ENCODE measurements at regions not wholly inside any gene's neighbourhood (a gene's known extent, or its start where the extent isn't known, plus 50 kb on each side); places are given as distances from the start of the nearest gene placed in this dataset.

DNA sequence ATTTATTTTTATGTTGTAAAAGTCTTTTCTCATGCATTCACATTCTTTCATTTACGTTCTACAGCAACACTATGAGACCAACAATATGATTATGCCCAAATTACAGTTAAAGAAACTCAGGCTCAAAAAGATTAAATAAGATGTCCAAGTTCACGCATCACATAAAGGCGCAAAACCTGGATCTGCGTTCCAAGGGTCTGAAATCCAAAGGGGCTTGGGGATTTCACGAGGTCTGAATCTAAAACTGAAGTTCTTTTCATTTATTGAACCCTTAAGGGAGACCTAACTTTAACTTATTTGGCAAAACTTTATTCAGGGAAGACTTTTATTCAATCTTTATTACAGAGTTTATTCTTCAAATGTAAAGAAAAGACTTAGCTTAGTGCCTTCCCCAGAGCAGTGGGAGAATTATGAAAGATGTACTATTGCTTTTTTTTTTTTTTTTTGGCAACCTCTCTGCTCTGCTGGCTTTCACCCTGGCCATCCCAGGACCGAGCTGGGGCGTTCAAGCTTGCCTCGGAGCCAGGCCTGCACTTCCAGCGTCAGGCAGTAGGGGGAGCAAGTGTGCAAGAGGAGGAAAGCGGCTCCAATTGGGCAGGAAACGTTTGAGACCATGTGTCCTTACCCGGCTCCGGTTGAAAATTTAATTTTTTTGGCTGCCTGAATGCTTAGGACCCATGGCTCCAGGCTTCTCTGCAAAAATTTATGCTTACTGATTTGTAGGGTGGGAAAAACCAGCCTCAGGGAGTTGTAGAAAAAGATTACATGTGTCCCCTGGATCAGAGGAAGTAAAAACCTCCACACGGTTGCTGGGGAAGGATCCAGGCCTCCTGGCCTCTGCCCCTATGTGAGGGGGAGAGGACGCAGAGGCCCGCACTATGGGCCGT lies 344.3 kb upstream of the KLF3 start:
- Histone ChIP-seq H3K27me3 (ENCODE audit: control insufficient read depth, insufficient read depth, low read length, poor library complexity, severe bottlenecking) (no peaks in the 10 kb centered on the region), H3K4me1 (ENCODE audit: control insufficient read depth, insufficient read depth, low read length) (no peaks in the 10 kb centered on the region), H3K36me3 (ENCODE audit: control insufficient read depth, insufficient read depth, low read length) (no peaks in the 10 kb centered on the region), H3K9me3 (ENCODE audit: control insufficient read depth, low read length) (no peaks in the 10 kb centered on the region), H3K4me3 (ENCODE audit: low read length) (no peak overlapping the region), H3K27ac (ENCODE audit: low read depth, low read length) (no peak overlapping the region), H3K9ac (ENCODE audit: extremely low read depth, low read length, poor library complexity, severe bottlenecking) (no peak overlapping the region)
- H3K4me3 Mint-ChIP-seq, result no peak overlapping the region
- WGBS, 2 experiments (ENCODE audit: insufficient coverage in 1 of 2, insufficient read length in 1 of 2), result 46 to 49% methylated on average over 10 to 17 of the region's 17 CpGs
- no peaks in the 10 kb centered on the region for H3K36me3 Mint-ChIP-seq (ENCODE audit: low read depth)
- peak; percentile 99 for DNase-seq
- no peak overlapping the region for H3K27ac Mint-ChIP-seq
- peaks cover 7% of the 10 kb centered on the region for H3K4me1 Mint-ChIP-seq
- peaks cover 1% of the 10 kb centered on the region for H3K27me3 Mint-ChIP-seq (ENCODE audit: insufficient read depth)
- H3K9me3 Mint-ChIP-seq, result peaks cover 7% of the 10 kb centered on the region
- TF ChIP-seq CTCF (conservative IDR thresholded peaks at IDR 0.05), result peak; percentile 97

DNA sequence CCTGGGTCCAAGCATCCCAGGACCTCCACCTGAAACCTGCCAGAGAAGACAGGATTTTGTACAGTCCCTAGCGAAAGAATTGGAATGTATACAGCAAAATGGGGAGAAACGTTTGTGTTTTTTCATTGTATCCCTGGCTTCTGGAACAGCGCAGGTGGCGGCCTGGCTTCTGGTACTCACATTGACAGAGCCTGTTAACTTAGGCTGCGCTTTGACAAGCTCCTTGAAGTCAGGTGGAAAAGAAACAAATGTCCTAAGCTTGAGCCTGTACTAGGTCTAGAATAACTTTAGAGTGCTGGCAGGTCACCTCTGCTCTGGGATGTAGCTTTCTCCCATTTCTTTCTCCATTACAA lies 343.7 kb upstream of the KLF3 start:
- H3K9ac ChIP-seq (ENCODE audit: extremely low read depth, low read length, poor library complexity, severe bottlenecking), result no peak overlapping the region
- H3K36me3 ChIP-seq (ENCODE audit: control insufficient read depth, insufficient read depth, low read length), result no peaks in the 10 kb centered on the region
- no peak for TF ChIP-seq CTCF (conservative IDR thresholded peaks at IDR 0.05)
- Mint-ChIP-seq H3K4me1 (peaks cover 7% of the 10 kb centered on the region), H3K9me3 (peaks cover 7% of the 10 kb centered on the region), H3K36me3 (ENCODE audit: low read depth) (no peaks in the 10 kb centered on the region), H3K27ac (no peak overlapping the region), H3K27me3 (ENCODE audit: insufficient read depth) (peaks cover 1% of the 10 kb centered on the region), H3K4me3 (no peak overlapping the region)
- no peaks in the 10 kb centered on the region for H3K4me1 ChIP-seq (ENCODE audit: control insufficient read depth, insufficient read depth, low read length)
- H3K9me3 ChIP-seq (ENCODE audit: control insufficient read depth, low read length), result no peaks in the 10 kb centered on the region
- no peak for DNase-seq
- H3K27me3 ChIP-seq (ENCODE audit: control insufficient read depth, insufficient read depth, low read length, poor library complexity, severe bottlenecking), result no peaks in the 10 kb centered on the region
- 92 to 100% methylated on average over 5 of the region's 5 CpGs for WGBS, 2 experiments (ENCODE audit: insufficient coverage in 1 of 2, insufficient read length in 1 of 2)
- no peak overlapping the region for H3K27ac ChIP-seq (ENCODE audit: low read depth, low read length)
- H3K4me3 ChIP-seq (ENCODE audit: low read length), result no peak overlapping the region

DNA sequence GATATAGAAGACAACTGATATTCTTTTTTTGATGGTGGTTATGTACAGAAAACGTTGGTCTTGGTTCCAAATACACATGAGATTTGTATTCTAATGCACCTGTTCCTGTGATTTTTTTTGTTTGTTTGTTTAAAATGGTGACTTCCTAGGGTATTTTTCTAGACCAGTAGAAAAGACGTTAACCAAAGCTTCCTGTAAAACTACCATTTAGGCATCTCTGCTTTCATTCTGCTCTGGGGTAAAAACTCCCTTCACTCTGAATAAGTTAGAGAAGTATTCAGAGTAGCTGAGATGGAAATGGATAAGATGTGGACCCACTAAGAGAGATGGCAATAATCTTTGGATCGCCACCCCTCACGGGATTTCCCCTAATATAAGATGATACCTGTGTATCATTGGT lies 343.2 kb upstream of the KLF3 start:
- peaks cover 1% of the 10 kb centered on the region for H3K27me3 Mint-ChIP-seq (ENCODE audit: insufficient read depth)
- H3K27ac ChIP-seq (ENCODE audit: low read depth, low read length), result no peak overlapping the region
- no peak for TF ChIP-seq CTCF (conservative IDR thresholded peaks at IDR 0.05)
- no peaks in the 10 kb centered on the region for H3K4me1 ChIP-seq (ENCODE audit: control insufficient read depth, insufficient read depth, low read length)
- H3K27ac Mint-ChIP-seq, result no peak overlapping the region
- no peaks in the 10 kb centered on the region for H3K27me3 ChIP-seq (ENCODE audit: control insufficient read depth, insufficient read depth, low read length, poor library complexity, severe bottlenecking)
- no peak overlapping the region for H3K9ac ChIP-seq (ENCODE audit: extremely low read depth, low read length, poor library complexity, severe bottlenecking)
- WGBS, 2 experiments (ENCODE audit: insufficient coverage in 1 of 2, insufficient read length in 1 of 2), result 80 to 87% methylated on average over 1 to 3 of the region's 4 CpGs
- no peaks in the 10 kb centered on the region for H3K36me3 ChIP-seq (ENCODE audit: control insufficient read depth, insufficient read depth, low read length)
- peaks cover 10% of the 10 kb centered on the region for H3K9me3 Mint-ChIP-seq
- H3K4me3 ChIP-seq (ENCODE audit: low read length), result no peak overlapping the region
- peaks cover 7% of the 10 kb centered on the region for H3K4me1 Mint-ChIP-seq
- no peaks in the 10 kb centered on the region for H3K36me3 Mint-ChIP-seq (ENCODE audit: low read depth)
- no peak overlapping the region for H3K4me3 Mint-ChIP-seq
- no peaks in the 10 kb centered on the region for H3K9me3 ChIP-seq (ENCODE audit: control insufficient read depth, low read length)
- no peak for DNase-seq

Measured in endodermal cell (in vitro differentiated cells).